ENCODE measurements at regions not wholly inside any gene's neighbourhood (a gene's known extent, or its start where the extent isn't known, plus 50 kb on each side); places are given as distances from the start of the nearest gene placed in this dataset.
A peak's percentile ranks its signal among the peaks of the same experiment; 100 is the strongest.

DNA sequence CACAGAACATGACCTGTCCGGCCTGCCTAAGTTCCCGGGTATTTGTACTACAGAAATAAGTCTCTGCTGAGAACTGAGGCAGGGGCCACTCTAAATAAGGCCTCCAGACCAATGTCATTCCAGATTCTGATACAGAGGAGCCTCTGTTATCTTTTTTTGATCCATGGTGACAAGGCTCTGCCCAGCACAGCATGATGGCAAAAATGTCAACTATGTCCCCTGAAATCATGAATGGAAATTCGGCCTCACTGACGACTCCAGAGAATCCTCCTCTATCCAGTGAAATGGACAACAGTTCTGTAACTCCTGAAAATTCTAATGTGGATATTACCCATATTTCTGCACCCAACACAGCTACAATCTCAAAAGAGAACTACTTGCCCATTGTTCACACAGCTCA, 335.0 kb downstream of the DNAH5 start:
- Histone ChIP-seq H3K9me3 (ENCODE audit: low read length) (no peaks in the 10 kb centered on the region), H3K27ac (ENCODE audit: low read depth, low read length) (no peak overlapping the region), H3K4me3 (ENCODE audit: low read length) (no peak overlapping the region), H3K36me3 (ENCODE audit: insufficient read depth, low read length) (no peaks in the 10 kb centered on the region), H3K4me1 (ENCODE audit: insufficient read depth, low read length) (no peaks in the 10 kb centered on the region), H3K27me3 (ENCODE audit: insufficient read depth, low read length, poor library complexity, severe bottlenecking) (no peaks in the 10 kb centered on the region)
- Mint-ChIP-seq H3K27ac (no peak overlapping the region), H3K36me3 (no peaks in the 10 kb centered on the region), H3K27me3 (no peaks in the 10 kb centered on the region), H3K4me3 (no peak overlapping the region), H3K4me1 (no peaks in the 10 kb centered on the region), H3K9me3 (peaks cover 0 to 11% (median 2%) of the 10 kb centered on the region in 5 donors)
- no peak for DNase-seq
- POLR2A ChIA-PET, result no interaction called here
- CTCF ChIA-PET, result no interaction called here

GRCh38 chr5:13606051-13606450, 338.4 kb downstream of the DNAH5 start:
- Histone ChIP-seq H3K27ac (ENCODE audit: low read depth, low read length) (no peak overlapping the region), H3K9me3 (ENCODE audit: low read length) (no peaks in the 10 kb centered on the region), H3K4me3 (ENCODE audit: low read length) (no peak overlapping the region), H3K36me3 (ENCODE audit: insufficient read depth, low read length) (no peaks in the 10 kb centered on the region), H3K27me3 (ENCODE audit: insufficient read depth, low read length, poor library complexity, severe bottlenecking) (no peaks in the 10 kb centered on the region), H3K4me1 (ENCODE audit: insufficient read depth, low read length) (no peaks in the 10 kb centered on the region)
- DNase-seq, result no peak
- ChIA-PET CTCF (no interaction called here), POLR2A (no interaction called here)
- peaks cover 0 to 4% (median 0%) of the 10 kb centered on the region in 5 donors for H3K9me3 Mint-ChIP-seq
- H3K27ac Mint-ChIP-seq, result no peak overlapping the region
- H3K27me3 Mint-ChIP-seq, result no peaks in the 10 kb centered on the region
- no peaks in the 10 kb centered on the region for H3K36me3 Mint-ChIP-seq
- no peaks in the 10 kb centered on the region for H3K4me1 Mint-ChIP-seq
- H3K4me3 Mint-ChIP-seq, result no peak overlapping the region

- no peaks in the 10 kb centered on the region for H3K36me3 Mint-ChIP-seq
- no peaks in the 10 kb centered on the region for H3K27me3 ChIP-seq (ENCODE audit: insufficient read depth, low read length, poor library complexity, severe bottlenecking)
- CTCF ChIA-PET, result no interaction called here
- no peaks in the 10 kb centered on the region for H3K4me1 Mint-ChIP-seq
- no peak overlapping the region for H3K27ac Mint-ChIP-seq
- no peaks in the 10 kb centered on the region for H3K36me3 ChIP-seq (ENCODE audit: insufficient read depth, low read length)
- no peak overlapping the region for H3K4me3 ChIP-seq (ENCODE audit: low read length)
- H3K27me3 Mint-ChIP-seq, result no peaks in the 10 kb centered on the region
- H3K4me3 Mint-ChIP-seq, result no peak overlapping the region
- DNase-seq, result no peak
- H3K9me3 Mint-ChIP-seq, result peaks cover 0 to 11% (median 4%) of the 10 kb centered on the region in 5 donors
- H3K27ac ChIP-seq (ENCODE audit: low read depth, low read length), result no peak overlapping the region
- no peaks in the 10 kb centered on the region for H3K9me3 ChIP-seq (ENCODE audit: low read length)
- POLR2A ChIA-PET, result no interaction called here
- H3K4me1 ChIP-seq (ENCODE audit: insufficient read depth, low read length), result no peaks in the 10 kb centered on the region
These were observed 343.4 kb downstream of the DNAH5 start for GRCh38 chr5:13601112-13601511.

DNA sequence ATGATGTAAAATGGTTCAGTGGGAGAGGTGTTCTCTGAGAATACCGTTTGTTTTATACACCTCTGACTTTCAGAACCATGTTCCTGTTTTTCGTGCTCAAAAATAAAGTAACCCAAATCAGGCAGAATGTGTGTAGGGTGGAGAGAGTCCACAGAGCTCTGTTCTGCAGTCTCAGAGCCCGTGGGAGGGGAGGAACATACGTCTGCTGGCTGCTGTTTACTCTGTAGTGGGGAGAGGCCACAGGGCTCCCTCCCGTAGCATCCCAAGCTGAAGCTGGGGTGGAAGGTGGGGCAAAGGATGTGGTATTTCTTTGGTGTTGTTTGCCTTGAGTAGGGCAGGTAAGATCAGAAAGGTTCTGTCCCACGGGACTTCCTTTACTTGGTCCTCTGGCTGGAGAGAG, 348.5 kb downstream of the DNAH5 start:
- no peak overlapping the region for H3K4me3 ChIP-seq (ENCODE audit: low read length)
- Mint-ChIP-seq H3K4me3 (no peak overlapping the region), H3K4me1 (no peaks in the 10 kb centered on the region), H3K9me3 (peaks cover 5 to 15% (median 8%) of the 10 kb centered on the region in 5 donors), H3K27ac (no peak overlapping the region), H3K36me3 (no peaks in the 10 kb centered on the region), H3K27me3 (no peaks in the 10 kb centered on the region)
- H3K36me3 ChIP-seq (ENCODE audit: insufficient read depth, low read length), result no peaks in the 10 kb centered on the region
- ChIA-PET POLR2A (no interaction called here), CTCF (no interaction called here)
- DNase-seq, result no peak
- H3K4me1 ChIP-seq (ENCODE audit: insufficient read depth, low read length), result no peaks in the 10 kb centered on the region
- H3K27ac ChIP-seq (ENCODE audit: low read depth, low read length), result no peak overlapping the region
- no peaks in the 10 kb centered on the region for H3K9me3 ChIP-seq (ENCODE audit: low read length)
- no peaks in the 10 kb centered on the region for H3K27me3 ChIP-seq (ENCODE audit: insufficient read depth, low read length, poor library complexity, severe bottlenecking)

DNA sequence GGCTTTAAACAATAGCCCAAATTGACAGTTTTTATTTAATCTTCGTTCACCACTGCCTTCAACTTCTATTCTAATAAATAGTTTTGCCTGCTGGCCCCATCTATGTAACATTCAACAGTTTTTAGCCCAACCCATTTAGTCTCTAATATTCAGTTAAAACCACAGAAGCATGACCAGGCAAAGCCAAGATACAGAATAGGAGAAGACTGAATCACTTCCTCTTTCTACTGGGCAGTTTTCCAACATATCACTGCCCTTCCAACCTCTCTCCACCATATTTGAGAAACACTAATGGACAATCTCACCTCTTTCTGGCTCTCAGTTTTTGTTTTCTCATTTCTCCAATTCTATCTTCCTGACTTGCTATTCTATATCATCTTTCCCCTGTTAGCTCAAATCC, 352.9 kb downstream of the DNAH5 start:
- Mint-ChIP-seq H3K27ac (no peak overlapping the region), H3K4me1 (no peaks in the 10 kb centered on the region), H3K36me3 (no peaks in the 10 kb centered on the region), H3K27me3 (no peaks in the 10 kb centered on the region), H3K4me3 (no peak overlapping the region), H3K9me3 (peaks cover 5 to 11% (median 11%) of the 10 kb centered on the region in 5 donors)
- H3K9me3 ChIP-seq (ENCODE audit: low read length), result no peaks in the 10 kb centered on the region
- H3K4me1 ChIP-seq (ENCODE audit: insufficient read depth, low read length), result no peaks in the 10 kb centered on the region
- ChIA-PET POLR2A (no interaction called here), CTCF (no interaction called here)
- no peaks in the 10 kb centered on the region for H3K36me3 ChIP-seq (ENCODE audit: insufficient read depth, low read length)
- no peak overlapping the region for H3K4me3 ChIP-seq (ENCODE audit: low read length)
- H3K27ac ChIP-seq (ENCODE audit: low read depth, low read length), result no peak overlapping the region
- H3K27me3 ChIP-seq (ENCODE audit: insufficient read depth, low read length, poor library complexity, severe bottlenecking), result no peaks in the 10 kb centered on the region
- DNase-seq, result no peak

- Histone ChIP-seq H3K4me3 (ENCODE audit: low read length) (no peak overlapping the region), H3K4me1 (ENCODE audit: insufficient read depth, low read length) (no peaks in the 10 kb centered on the region), H3K27me3 (ENCODE audit: insufficient read depth, low read length, poor library complexity, severe bottlenecking) (no peaks in the 10 kb centered on the region), H3K27ac (ENCODE audit: low read depth, low read length) (no peak overlapping the region), H3K36me3 (ENCODE audit: insufficient read depth, low read length) (no peaks in the 10 kb centered on the region), H3K9me3 (ENCODE audit: low read length) (no peaks in the 10 kb centered on the region)
- CTCF ChIA-PET, result no interaction called here
- Mint-ChIP-seq H3K27ac (peak overlapping the region in 1 of 8 donors; percentile 34), H3K27me3 (no peaks in the 10 kb centered on the region), H3K36me3 (no peaks in the 10 kb centered on the region), H3K4me1 (no peaks in the 10 kb centered on the region), H3K9me3 (peaks cover 0 to 7% (median 1%) of the 10 kb centered on the region in 5 donors), H3K4me3 (no peak overlapping the region)
- no peak for DNase-seq
- POLR2A ChIA-PET, result no interaction called here
These were observed 359.2 kb downstream of the DNAH5 start for GRCh38 chr5:13585324-13585723.

GRCh38 chr5:13581914-13582313, 362.6 kb downstream of the DNAH5 start:
- Mint-ChIP-seq H3K4me3 (no peak overlapping the region), H3K9me3 (peaks cover 0 to 6% (median 3%) of the 10 kb centered on the region in 5 donors), H3K4me1 (no peaks in the 10 kb centered on the region), H3K27me3 (no peaks in the 10 kb centered on the region), H3K36me3 (no peaks in the 10 kb centered on the region), H3K27ac (no peak overlapping the region)
- ChIA-PET POLR2A (no interaction called here), CTCF (no interaction called here)
- no peaks in the 10 kb centered on the region for H3K36me3 ChIP-seq (ENCODE audit: insufficient read depth, low read length)
- H3K4me3 ChIP-seq (ENCODE audit: low read length), result no peak overlapping the region
- no peaks in the 10 kb centered on the region for H3K4me1 ChIP-seq (ENCODE audit: insufficient read depth, low read length)
- H3K9me3 ChIP-seq (ENCODE audit: low read length), result no peaks in the 10 kb centered on the region
- no peak overlapping the region for H3K27ac ChIP-seq (ENCODE audit: low read depth, low read length)
- H3K27me3 ChIP-seq (ENCODE audit: insufficient read depth, low read length, poor library complexity, severe bottlenecking), result no peaks in the 10 kb centered on the region
- no peak for DNase-seq

DNA sequence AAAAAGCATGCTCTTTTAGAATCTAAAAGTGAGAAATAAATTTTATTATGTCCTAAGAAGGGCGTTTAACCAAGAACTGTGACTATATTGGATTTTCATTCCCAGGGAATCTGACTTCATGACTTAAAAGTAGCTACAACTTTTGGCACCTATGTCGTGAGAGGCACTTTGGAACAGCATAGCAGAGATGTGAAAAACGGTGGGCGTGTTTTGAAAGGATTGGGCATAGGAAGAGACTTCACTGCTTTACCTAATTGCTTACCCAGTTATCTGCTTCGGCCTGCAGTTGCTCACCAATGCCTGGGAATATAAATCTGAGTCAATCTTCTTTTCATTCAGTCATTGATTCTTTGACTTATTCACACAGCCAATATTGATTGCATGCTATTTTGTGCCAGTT, 363.4 kb downstream of the DNAH5 start:
- Histone ChIP-seq H3K9me3 (ENCODE audit: low read length) (no peaks in the 10 kb centered on the region), H3K27me3 (ENCODE audit: insufficient read depth, low read length, poor library complexity, severe bottlenecking) (no peaks in the 10 kb centered on the region), H3K4me1 (ENCODE audit: insufficient read depth, low read length) (no peaks in the 10 kb centered on the region), H3K4me3 (ENCODE audit: low read length) (no peak overlapping the region), H3K36me3 (ENCODE audit: insufficient read depth, low read length) (no peaks in the 10 kb centered on the region), H3K27ac (ENCODE audit: low read depth, low read length) (no peak overlapping the region)
- no peaks in the 10 kb centered on the region for H3K36me3 Mint-ChIP-seq
- H3K27ac Mint-ChIP-seq, result no peak overlapping the region
- no peak for DNase-seq
- peaks cover 0 to 11% (median 3%) of the 10 kb centered on the region in 5 donors for H3K9me3 Mint-ChIP-seq
- ChIA-PET CTCF (no interaction called here), POLR2A (no interaction called here)
- H3K27me3 Mint-ChIP-seq, result no peaks in the 10 kb centered on the region
- H3K4me3 Mint-ChIP-seq, result no peak overlapping the region
- H3K4me1 Mint-ChIP-seq, result no peaks in the 10 kb centered on the region

DNA sequence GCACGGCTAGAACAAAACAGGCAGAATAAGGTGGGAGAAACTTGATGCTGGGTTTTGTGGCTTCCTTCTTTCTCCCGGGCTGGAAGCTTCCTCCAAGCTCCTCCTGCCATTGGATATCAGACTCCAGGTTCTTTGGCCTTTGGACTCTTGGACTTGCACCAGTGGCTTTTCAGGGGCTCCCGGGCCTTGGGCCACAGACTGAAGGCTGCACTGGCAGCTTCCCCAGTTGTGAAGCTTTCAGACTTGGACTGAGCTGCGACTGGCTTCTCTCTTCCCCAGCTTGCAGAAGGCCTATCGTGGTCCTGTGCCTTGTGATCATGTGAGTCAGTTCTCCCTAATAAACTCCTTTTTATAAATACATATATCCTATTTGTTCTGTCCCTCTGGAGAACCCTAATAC, 364.4 kb downstream of the DNAH5 start:
- CTCF ChIA-PET, result no interaction called here
- Histone ChIP-seq H3K27me3 (ENCODE audit: insufficient read depth, low read length, poor library complexity, severe bottlenecking) (no peaks in the 10 kb centered on the region), H3K4me3 (ENCODE audit: low read length) (no peak overlapping the region), H3K9me3 (ENCODE audit: low read length) (no peaks in the 10 kb centered on the region), H3K27ac (ENCODE audit: low read depth, low read length) (no peak overlapping the region), H3K36me3 (ENCODE audit: insufficient read depth, low read length) (no peaks in the 10 kb centered on the region), H3K4me1 (ENCODE audit: insufficient read depth, low read length) (no peaks in the 10 kb centered on the region)
- DNase-seq, result no peak
- Mint-ChIP-seq H3K36me3 (no peaks in the 10 kb centered on the region), H3K4me1 (no peaks in the 10 kb centered on the region), H3K27ac (no peak overlapping the region), H3K27me3 (no peaks in the 10 kb centered on the region), H3K9me3 (peaks cover 0 to 4% (median 2%) of the 10 kb centered on the region in 5 donors), H3K4me3 (no peak overlapping the region)
- POLR2A ChIA-PET, result no interaction called here
